Sigmoid colon (tissue), 3 donors: ENCODE measurements at regions not wholly inside any gene's neighbourhood (a gene's known extent, or its start where the extent isn't known, plus 50 kb on each side); places are given as distances from the start of the nearest gene placed in this dataset.

Source experiments
- POLR2A ChIP-seq, 2 donors: fragments of 450-650 bp; IDR thresholded peaks; one replicate each; pipeline ENCODE4 v1.6.1; 2016; ENCODE audit warnings: antibody characterized with exemption in 2 of 2, mild to moderate bottlenecking in 2 of 2, moderate library complexity in 2 of 2
- TF ChIP-seq, protein P1 (sequence below), 4 experiments: fragments of 450-650 bp in 3 of 4; fragments of 200-600 bp in 1 of 4; IDR thresholded peaks; one replicate each; pipeline ENCODE4 v1.5.1; 2016 to 2019; ENCODE audit warnings: antibody characterized with exemption in 4 of 4, mild to moderate bottlenecking in 3 of 4, moderate library complexity in 2 of 4

DNA sequence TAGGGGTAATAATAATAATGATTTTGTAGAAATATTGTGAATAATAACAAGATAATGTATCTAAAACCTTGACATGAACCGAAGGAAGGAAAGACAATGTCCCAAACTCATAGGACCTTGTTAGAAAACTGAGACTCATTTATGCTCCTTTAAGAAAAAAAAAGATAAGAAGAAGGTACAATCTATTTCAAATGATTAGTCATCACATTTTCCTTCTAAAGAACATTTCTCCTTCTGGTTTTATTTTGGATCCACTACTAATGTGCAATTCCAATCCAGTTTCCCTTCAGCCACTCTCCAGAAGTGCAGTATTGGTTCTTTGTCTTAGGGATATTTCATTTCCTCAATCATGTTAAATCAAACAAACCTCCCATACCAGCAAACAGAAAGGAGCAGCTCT is 526.7 kb downstream of the FUT8 start:
- TF ChIP-seq, protein P1, sequence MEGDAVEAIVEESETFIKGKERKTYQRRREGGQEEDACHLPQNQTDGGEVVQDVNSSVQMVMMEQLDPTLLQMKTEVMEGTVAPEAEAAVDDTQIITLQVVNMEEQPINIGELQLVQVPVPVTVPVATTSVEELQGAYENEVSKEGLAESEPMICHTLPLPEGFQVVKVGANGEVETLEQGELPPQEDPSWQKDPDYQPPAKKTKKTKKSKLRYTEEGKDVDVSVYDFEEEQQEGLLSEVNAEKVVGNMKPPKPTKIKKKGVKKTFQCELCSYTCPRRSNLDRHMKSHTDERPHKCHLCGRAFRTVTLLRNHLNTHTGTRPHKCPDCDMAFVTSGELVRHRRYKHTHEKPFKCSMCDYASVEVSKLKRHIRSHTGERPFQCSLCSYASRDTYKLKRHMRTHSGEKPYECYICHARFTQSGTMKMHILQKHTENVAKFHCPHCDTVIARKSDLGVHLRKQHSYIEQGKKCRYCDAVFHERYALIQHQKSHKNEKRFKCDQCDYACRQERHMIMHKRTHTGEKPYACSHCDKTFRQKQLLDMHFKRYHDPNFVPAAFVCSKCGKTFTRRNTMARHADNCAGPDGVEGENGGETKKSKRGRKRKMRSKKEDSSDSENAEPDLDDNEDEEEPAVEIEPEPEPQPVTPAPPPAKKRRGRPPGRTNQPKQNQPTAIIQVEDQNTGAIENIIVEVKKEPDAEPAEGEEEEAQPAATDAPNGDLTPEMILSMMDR (IDR thresholded peaks at IDR 0.05) = no peak
- no peak for TF ChIP-seq POLR2A (IDR thresholded peaks at IDR 0.05)
